Upper lobe of right lung (tissue), 1 donor: ENCODE measurements at regions not wholly inside any gene's neighbourhood (a gene's known extent, or its start where the extent isn't known, plus 50 kb on each side); places are given as distances from the start of the nearest gene placed in this dataset.
"Not testable (repeated sequence)": the region's sequence is repeated elsewhere in the genome, so short reads cannot be mapped to it uniquely, and the experiment has no call there.

Experiments used
- ATAC-seq: fragments of 200-7000 bp; cut with Tn5 transposase; one replicate; pipeline ENCODE4 v1.9.1; 2020; ENCODE audit warnings: mild to moderate bottlenecking, moderate library complexity
- DNase-seq: peaks from one replicate; pipeline ENCODE4 v3.0.0-alpha.2; 2020
- H3K27ac ChIP-seq: fragments of 200-600 bp; one replicate; pipeline ENCODE4 v1.8.0; 2022
- H3K27me3 ChIP-seq: fragments of 200-600 bp; one replicate; pipeline ENCODE4 v1.8.0; 2022; ENCODE audit warnings: mild to moderate bottlenecking
- H3K36me3 ChIP-seq: fragments of 200-600 bp; one replicate; pipeline ENCODE4 v1.8.0; 2022
- H3K4me1 ChIP-seq: fragments of 200-600 bp; one replicate; pipeline ENCODE4 v1.8.0; 2022
- H3K4me3 ChIP-seq: fragments of 200-600 bp; one replicate; pipeline ENCODE4 v1.8.0; 2022; ENCODE audit warnings: mild to moderate bottlenecking
- H3K9me3 ChIP-seq: fragments of 200-600 bp; one replicate; pipeline ENCODE4 v1.8.0; 2022
- intact Hi-C: fragments of 100-400 bp; cut with DNase I; formaldehyde crosslinking; loops from one replicate; pipeline ENCODE4 v1.11.0; 2022
- TF ChIP-seq, protein P1 (sequence below): fragments of 200-600 bp; IDR thresholded peaks from one replicate; pipeline ENCODE4 v1.8.0; 2022; ENCODE audit warnings: antibody characterized with exemption
- donor health status: DM: no; HTN: yes; CAD: no; lungs with severe emphysema.

DNA sequence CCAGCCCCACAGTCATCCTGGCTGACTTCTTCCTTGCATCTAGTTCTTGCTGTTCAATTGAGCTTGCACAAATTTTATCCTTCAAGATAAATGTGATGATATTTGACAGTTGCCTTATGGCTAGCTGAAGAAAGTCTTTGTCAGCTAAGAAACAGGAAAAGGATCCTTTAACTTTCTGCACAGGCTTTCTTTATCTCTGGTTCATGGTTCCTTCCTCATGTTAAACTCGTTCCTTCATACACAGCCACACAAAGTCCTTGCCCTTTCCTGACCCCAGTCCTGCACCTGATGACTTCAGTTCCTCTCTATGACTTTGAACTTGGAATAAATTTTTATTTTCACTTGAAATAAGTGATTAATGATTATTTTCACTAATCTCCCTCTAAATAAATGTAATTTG, 132.5 kb upstream of the PRSS3 start:
- Histone ChIP-seq H3K36me3 (no peaks in the 10 kb centered on the region), H3K9me3 (no peaks in the 10 kb centered on the region), H3K27me3 (peaks cover 11% of the 10 kb centered on the region), H3K4me1 (no peaks in the 10 kb centered on the region), H3K4me3 (no peak overlapping the region), H3K27ac (no peak overlapping the region)
- TF ChIP-seq, protein P1, sequence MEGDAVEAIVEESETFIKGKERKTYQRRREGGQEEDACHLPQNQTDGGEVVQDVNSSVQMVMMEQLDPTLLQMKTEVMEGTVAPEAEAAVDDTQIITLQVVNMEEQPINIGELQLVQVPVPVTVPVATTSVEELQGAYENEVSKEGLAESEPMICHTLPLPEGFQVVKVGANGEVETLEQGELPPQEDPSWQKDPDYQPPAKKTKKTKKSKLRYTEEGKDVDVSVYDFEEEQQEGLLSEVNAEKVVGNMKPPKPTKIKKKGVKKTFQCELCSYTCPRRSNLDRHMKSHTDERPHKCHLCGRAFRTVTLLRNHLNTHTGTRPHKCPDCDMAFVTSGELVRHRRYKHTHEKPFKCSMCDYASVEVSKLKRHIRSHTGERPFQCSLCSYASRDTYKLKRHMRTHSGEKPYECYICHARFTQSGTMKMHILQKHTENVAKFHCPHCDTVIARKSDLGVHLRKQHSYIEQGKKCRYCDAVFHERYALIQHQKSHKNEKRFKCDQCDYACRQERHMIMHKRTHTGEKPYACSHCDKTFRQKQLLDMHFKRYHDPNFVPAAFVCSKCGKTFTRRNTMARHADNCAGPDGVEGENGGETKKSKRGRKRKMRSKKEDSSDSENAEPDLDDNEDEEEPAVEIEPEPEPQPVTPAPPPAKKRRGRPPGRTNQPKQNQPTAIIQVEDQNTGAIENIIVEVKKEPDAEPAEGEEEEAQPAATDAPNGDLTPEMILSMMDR: no peak
- intact Hi-C loops: no loop called here
- ATAC-seq: no peak
- no peak for DNase-seq

- H3K27me3 ChIP-seq: peaks cover 50% of the 10 kb centered on the region
- DNase-seq, H3K9me3 ChIP-seq, H3K36me3 ChIP-seq, intact Hi-C loops, H3K4me1 ChIP-seq, ATAC-seq: not testable (repeated sequence)
- H3K4me3 ChIP-seq: peak overlapping the region; percentile 49
- H3K27ac ChIP-seq: peak overlapping the region; percentile 33
These were observed 119.1 kb upstream of the PRSS3 start for GRCh38 chr9:33676194-33676745.

DNA sequence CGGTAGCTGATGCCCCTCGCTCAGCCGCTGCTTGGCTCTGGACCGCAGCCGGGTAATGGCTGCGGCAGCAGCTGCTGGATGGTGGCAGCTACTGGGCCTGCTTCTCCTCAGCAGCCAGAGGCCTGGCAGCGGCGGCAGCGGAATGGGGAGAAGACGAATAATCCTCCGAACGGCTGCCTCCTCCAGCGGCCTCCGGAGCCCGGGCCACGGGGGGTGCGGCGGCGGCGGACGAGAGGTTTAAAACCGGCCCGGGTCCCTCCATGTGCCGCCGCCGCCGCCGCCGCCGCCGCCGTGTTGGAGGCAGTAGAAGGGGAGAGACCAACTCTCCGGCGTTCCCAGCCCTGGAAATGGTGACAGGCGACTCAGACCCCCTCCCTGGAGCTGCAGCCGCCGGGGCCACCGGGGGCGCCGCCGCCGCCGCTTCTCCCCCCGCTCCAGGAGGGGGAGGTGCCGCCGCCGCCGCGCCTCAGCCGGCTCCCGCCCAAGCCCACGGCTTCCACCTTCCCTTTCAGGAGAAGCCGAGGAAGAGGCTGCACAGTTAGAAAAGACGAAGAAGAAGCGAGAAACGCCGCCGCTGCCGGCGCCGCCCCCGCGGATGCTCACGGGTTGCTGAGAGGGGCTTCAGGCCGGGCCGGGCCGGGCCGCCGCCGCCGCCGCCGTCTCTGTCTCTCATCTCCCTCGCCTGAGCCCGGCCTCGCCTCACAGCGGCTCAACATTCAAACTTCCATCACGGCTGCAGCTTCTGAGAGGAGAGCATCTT, 118.4 kb upstream of the PRSS3 start:
- Histone ChIP-seq H3K4me1 (no peaks in the 10 kb centered on the region), H3K9me3 (no peaks in the 10 kb centered on the region), H3K27me3 (peaks cover 50% of the 10 kb centered on the region), H3K27ac (peak overlapping the region; percentile 33), H3K4me3 (peak overlapping the region; percentile 49), H3K36me3 (no peaks in the 10 kb centered on the region)
- TF ChIP-seq, protein P1: no peak
- intact Hi-C loops: no loop called here
- DNase-seq: peak; percentile 63
- peak; percentile 74 for ATAC-seq

- Histone ChIP-seq H3K27me3 (peaks cover 50% of the 10 kb centered on the region), H3K27ac (no peak overlapping the region), H3K4me1 (no peaks in the 10 kb centered on the region), H3K9me3 (no peaks in the 10 kb centered on the region), H3K4me3 (peak overlapping the region; percentile 49), H3K36me3 (no peaks in the 10 kb centered on the region)
- intact Hi-C loops: no loop called here
- no peak for ATAC-seq
- DNase-seq: no peak
- TF ChIP-seq, protein P1: no peak
These were observed 117.9 kb upstream of the PRSS3 start for GRCh38 chr9:33677506-33677809.

GRCh38 chr9:33677961-33678360, 117.4 kb upstream of the PRSS3 start:
- DNase-seq: no peak
- Histone ChIP-seq H3K4me3 (no peak overlapping the region), H3K4me1 (no peaks in the 10 kb centered on the region), H3K9me3 (no peaks in the 10 kb centered on the region), H3K27ac (no peak overlapping the region), H3K27me3 (peaks cover 50% of the 10 kb centered on the region), H3K36me3 (no peaks in the 10 kb centered on the region)
- intact Hi-C loops: no loop called here
- TF ChIP-seq, protein P1: no peak
- no peak for ATAC-seq

- TF ChIP-seq, protein P1: no peak
- DNase-seq (no peak), ATAC-seq (no peak)
- Histone ChIP-seq H3K4me3 (no peak overlapping the region), H3K27me3 (peaks cover 24% of the 10 kb centered on the region), H3K36me3 (no peaks in the 10 kb centered on the region), H3K9me3 (no peaks in the 10 kb centered on the region), H3K4me1 (no peaks in the 10 kb centered on the region), H3K27ac (no peak overlapping the region)
- intact Hi-C loops: no loop called here
These were observed 112.8 kb upstream of the PRSS3 start for GRCh38 chr9:33682551-33682950.
